ENCODE measurements at regions not wholly inside any gene's neighbourhood (a gene's known extent, or its start where the extent isn't known, plus 50 kb on each side); places are given as distances from the start of the nearest gene placed in this dataset.

GRCh38 chr14:101462726-101463565 is 98.3 kb upstream of the DIO3 start:
- no peak for DNase-seq

- DNase-seq: no peak
These were observed 97.6 kb upstream of the DIO3 start for GRCh38 chr14:101463566-101464171.

- DNase-seq: no peak
These were observed 96.8 kb upstream of the DIO3 start for GRCh38 chr14:101464310-101464983.

GRCh38 chr14:101464984-101465794 is 96.1 kb upstream of the DIO3 start:
- no peak for DNase-seq

- DNase-seq: no peak
These were observed 95.4 kb upstream of the DIO3 start for GRCh38 chr14:101465795-101466448.

GRCh38 chr14:101466456-101467180 is 94.7 kb upstream of the DIO3 start:
- no peak for DNase-seq

- DNase-seq: no peak
These were observed 93.9 kb upstream of the DIO3 start for GRCh38 chr14:101467181-101467926.

- no peak for DNase-seq
These were observed 91.7 kb upstream of the DIO3 start for GRCh38 chr14:101469382-101470247.

- no peak for DNase-seq
These were observed 91.0 kb upstream of the DIO3 start for GRCh38 chr14:101470266-101470665.

GRCh38 chr14:101471723-101472517 is 89.4 kb upstream of the DIO3 start:
- no peak for DNase-seq

- DNase-seq: no peak
These were observed 88.8 kb upstream of the DIO3 start for GRCh38 chr14:101472518-101472849.

- no peak for DNase-seq
These were observed 88.1 kb upstream of the DIO3 start for GRCh38 chr14:101473045-101473729.

- no peak for DNase-seq
These were observed 87.3 kb upstream of the DIO3 start for GRCh38 chr14:101473795-101474562.

- no peak for DNase-seq
These were observed 86.5 kb upstream of the DIO3 start for GRCh38 chr14:101474563-101475455.

GRCh38 chr14:101475456-101476257 is 85.6 kb upstream of the DIO3 start:
- DNase-seq: no peak
